GM18498 (cell line): ENCODE measurements at regions not wholly inside any gene's neighbourhood (a gene's known extent, or its start where the extent isn't known, plus 50 kb on each side); places are given as distances from the start of the nearest gene placed in this dataset.
"Not testable (repeated sequence)": the region's sequence is repeated elsewhere in the genome, so short reads cannot be mapped to it uniquely, and the experiment has no call there.

ENCODE experiments used
- ATAC-seq: cut with Tn5 transposase; IDR thresholded peaks from one replicate; pipeline ENCODE4 v1.9.1; 2021; ENCODE audit warnings: mild to moderate bottlenecking, moderate library complexity; ENCODE audit not compliant: unreplicated experiment

DNA sequence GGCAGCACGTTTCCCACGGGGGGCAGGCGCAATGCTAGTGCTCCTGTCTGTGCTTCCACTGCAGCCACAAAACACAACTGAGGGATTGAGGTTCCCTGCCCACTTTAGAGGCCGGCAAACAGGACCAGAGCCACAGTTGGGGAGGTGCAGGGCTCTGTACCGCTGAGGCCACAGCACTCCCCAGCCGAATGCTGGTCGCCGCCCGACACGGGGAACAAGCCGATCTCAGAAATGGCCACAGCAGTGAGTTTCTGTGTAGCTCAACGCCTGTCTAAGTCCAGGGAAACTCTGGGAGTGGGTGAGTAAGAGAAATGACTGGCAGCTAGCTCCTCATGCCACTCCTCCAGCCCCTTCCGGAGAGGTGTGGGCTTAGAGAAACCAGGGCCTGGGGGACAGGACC is 194.0 kb upstream of the VWC2 start:
- ATAC-seq, result no peak

DNA sequence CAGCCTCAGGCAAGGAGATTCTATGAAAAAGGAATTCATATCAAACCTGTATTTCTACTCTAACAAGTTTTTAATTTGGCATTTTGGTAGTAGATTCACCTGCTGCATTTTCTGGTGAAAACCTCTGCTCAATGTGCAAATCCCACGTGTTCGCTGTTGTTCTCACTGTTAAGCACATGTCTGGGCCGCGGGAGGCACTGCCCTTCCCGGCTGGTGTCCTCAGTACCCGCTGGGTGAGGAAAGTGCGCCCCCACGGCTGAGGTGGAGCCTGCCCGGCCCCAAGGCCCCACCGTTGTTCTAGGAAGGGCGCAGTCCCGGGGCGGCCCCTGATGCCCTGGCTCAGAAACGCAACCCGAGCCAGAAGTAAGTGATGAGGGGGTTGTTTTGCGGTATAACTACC is 193.4 kb upstream of the VWC2 start:
- no peak for ATAC-seq

DNA sequence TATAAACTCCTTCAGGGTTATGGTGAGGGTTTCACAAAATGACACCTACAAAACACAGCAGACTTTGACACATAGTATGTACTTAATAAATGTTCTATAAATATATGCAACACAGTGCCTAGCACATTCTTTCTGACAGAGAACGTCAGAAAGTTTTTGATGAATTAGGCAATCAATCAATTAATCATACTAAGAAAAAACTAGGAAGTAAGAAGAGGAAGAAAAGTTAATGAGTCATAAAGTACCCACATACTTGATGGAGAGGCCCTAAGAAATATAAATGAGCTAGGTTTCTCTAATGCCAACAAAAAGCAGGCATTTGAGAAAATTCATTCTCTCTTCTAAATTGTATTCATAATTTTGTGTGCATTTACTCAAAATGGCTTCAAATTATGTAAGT is 192.7 kb upstream of the VWC2 start:
- no peak for ATAC-seq

DNA sequence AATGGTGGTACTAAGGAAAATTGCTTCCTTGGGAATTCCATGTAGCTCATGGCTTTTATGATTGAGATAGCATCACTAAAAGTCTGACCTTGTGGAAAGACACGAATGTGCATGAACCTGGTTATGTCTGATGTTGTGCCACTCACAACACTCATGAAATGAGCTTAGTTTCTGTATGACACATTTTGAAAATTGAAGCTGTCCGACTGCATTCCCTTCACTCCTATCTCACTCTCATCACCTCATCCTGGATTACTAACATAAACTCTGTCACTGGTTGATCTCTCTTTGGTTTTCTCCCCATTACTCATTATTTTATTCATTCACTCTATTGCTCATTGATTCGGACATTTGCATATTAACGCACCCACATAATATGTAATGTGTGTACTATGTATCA is 190.0 kb upstream of the VWC2 start:
- no peak for ATAC-seq

DNA sequence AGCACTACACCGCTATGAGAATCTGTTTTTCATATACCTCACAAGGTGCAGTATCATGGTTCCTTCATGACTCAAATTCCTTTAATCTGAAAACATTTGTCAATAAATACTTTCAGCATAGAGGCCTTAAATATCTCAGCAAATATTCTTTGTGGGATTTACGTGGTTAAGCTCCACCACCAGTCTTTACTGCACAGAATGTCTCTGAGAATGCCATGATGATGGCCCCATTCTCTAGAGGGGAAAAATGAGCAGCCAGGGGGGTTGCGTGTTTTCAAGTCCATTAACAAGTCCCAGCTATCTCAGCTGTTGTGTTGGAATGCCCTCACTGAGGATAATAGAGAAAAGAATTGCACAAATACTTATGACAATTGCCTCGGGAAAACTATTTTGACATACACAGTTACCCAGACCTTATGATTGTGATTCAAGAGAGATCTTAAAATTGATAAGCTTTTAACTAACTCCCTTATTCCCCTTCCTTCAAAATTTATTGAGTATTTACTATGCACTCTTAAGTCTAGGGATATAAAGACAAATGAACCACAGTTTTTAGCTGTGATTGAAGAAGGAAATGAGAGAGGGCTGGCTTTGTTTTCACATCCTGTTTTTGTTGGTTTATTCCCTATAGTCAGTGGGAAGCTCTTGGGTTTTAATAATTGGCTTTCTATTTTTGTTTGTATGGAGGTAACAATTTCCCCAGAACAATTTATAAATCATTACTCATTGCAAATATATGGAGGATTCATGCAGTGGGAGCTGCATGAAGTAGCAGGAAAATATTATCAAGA is 176.5 kb upstream of the VWC2 start:
- no peak for ATAC-seq

DNA sequence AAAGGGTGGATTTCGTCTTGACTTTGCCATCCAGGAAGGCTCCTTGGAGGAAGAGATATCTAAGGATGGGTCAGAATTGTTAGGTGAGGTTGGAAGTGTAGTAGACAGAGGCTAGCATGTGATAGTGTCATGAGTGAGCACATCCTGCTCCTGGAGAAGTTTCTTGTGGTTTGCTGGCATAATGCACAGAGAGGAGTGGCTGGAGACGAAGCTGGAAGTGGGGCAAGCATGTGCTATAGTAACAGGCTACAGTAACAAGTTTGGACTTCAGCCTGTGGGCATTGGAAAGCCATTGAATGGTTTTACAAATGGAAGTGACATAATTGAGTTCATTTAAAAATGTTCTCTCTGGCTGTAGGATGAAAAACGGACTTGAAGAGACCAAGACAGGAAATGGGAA is 175.6 kb upstream of the VWC2 start:
- no peak for ATAC-seq

DNA sequence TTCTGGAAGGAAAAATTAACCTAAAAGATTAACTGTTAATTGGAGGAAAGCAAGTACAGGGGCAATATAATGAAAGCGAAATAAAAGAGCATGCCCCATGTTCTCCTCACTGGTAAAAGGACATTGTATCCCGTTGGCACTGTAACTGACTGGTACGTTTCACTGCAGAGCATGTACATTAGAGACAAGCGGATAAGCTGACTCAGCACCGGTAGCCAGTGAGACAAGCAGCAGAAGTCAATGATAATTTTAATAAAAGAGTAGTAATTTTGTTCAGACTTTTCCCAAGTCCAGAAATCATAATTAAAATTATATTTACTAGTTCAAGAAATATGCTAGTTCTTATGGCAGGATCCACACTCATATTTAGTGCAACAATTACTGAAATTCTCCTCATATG is 161.5 kb upstream of the VWC2 start:
- ATAC-seq, result no peak

DNA sequence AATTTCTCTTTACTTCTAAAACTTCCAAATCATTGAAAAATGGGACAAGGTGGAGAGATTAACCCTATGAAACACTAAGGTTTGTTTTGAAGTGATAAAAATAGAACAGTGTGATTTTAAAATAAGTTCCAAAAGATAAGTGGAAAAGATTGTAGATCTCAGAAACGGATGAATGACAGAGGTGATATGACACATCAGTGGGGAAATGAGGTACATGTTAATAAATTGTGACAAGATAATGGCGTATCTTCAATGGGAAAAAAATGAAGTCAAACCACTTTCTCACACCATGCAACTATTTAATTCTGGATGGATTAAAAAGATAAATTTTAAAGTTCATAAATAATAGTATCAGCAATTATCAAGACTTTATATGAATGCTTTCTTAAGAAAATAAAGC is 159.7 kb upstream of the VWC2 start:
- ATAC-seq, result no peak

DNA sequence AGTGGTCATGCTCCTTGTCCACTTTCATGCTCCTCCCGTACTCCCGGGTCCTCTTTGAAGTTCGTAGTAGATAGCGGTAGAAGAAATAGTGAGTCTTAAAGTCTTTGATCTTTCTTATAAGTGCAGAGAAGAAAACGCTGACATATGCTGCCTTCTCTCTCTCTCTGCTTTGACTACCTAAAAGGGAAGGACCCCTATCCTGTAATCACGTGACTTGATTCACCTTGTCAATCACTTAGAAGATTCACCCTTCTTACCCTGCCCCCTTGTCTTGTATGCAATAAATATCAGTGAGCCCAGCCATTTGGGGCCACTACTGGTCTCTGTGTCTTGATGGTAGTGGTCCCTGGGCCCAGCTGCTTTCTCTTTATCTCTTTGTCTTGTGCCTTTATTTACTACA is 158.5 kb upstream of the VWC2 start:
- ATAC-seq, result not testable (repeated sequence)

DNA sequence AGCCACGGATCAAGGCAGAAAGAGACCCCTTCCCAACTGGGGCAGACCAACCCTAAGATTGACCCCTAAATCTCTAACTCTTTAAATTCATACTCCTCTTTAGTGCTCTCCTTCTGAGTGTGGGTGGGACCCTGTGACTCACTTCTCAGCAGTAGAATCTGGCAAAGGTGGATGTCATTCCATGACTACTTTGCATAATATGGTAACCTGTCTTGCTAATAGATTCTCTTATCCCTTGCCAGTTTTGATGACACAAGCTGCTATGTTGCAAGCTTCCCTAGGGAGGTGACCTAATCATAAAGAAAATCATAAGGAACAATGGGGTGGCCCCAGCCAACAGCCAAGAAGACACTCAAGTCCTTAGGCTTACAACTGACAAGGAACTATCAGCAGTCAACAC is 155.4 kb upstream of the VWC2 start:
- no peak for ATAC-seq

DNA sequence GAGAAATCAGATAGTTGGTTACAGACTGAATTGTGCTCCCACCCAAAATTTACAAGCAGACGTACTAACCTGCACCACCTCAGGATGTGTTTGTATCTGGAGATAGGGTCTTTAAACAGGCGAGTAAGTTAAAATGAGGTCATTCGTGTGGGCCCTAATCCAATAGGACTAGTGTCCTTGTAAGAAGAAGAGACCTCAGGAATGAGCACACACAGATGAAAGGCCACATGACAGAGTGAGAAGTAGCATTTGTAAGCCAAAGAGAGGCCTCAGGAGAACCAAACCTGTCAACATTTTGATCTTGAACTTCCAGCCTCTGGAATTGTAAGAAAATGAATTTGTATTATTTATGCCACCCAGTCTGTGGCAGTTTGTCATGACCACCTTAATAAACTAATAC is 149.5 kb upstream of the VWC2 start:
- no peak for ATAC-seq

DNA sequence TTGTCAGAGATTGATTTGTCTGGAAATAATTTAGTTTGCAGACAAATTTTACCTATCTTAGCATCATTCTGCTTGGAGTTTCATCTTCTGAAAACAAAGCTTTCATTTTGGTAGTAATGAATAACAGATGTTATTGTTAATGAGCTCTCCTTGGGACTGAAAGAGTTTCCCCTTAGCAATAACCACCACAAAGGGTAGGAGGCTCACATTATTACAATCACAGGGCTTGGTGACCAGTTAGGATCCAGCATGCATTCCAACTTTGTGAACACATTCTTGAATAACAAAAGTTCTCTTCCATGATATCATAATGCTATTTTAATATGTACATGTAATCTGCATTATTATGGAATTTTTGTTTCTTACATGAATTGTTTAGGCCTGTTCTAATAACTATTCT is 148.8 kb upstream of the VWC2 start:
- no peak for ATAC-seq

DNA sequence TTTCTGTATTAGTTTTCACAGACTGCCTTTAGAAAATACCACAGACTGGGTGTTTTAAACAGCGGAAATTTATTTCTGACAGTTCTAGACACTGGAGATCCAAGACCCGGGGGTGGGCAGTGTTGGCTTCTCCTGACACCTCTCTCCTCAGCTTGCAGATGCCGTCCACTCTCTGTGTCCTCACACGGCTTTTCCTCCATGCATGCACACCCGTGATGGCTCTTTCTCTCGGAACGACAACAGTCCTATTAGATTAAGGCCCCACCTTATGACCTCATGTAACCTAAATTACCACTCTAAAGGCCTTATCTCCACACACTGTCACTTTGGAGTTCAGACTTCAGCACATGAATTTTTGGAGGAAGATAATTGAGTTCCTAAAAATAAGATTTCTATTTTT is 142.9 kb upstream of the VWC2 start:
- no peak for ATAC-seq

DNA sequence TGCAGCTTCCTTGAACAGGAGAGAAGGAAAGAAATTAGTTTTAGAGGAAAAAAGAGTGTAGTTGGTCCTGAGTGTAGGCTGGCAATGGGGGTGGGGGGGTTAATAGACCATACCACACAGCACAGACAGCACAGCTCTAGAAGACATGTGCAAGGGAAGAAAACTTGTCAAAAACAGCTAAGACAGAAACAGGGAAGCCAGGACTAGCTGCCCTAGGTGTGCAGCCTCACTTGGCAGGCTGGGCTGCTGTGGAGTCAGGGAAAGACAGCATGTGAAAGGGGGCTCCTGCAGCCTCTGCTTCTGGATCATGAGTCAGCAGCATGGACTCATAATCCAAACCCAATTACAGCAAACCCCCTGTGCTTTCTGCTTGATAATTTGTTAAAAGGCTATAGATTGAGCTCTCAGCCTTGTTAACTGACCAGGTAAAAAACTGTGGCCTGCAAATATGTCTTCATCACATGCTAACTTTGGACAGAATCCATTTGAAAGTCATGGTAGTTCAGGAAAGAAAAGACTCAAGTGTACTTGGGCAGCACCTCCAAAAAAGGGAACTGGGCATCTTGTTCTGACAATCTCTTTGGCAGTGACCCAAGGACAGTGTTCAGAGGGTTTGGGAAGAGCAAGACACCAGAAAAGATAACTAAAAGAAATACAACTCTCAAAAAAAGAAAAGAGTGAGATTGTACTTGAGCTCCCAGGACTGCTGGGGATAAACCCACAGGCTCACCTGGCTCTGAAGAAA is 142.2 kb upstream of the VWC2 start:
- ATAC-seq, result no peak

DNA sequence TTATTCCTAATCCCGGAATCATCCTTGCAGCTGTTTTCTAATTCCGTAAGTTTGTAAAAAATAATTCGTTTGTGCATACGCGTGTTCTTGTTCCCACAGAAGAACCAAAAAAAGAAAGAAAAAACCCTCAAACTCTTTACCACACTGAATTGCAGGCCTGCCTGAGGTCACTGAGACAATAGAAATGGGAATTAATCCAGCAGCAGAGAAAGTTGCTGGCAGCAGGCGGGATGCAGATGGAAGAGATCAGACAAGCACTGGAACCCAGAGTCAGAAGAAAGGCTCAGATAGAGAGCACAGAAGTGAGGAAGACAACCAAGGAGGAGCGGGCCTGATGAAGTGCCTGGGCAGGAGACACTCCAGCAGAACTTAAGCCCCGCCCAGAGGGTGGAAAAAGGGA is 141.5 kb upstream of the VWC2 start:
- no peak for ATAC-seq

DNA sequence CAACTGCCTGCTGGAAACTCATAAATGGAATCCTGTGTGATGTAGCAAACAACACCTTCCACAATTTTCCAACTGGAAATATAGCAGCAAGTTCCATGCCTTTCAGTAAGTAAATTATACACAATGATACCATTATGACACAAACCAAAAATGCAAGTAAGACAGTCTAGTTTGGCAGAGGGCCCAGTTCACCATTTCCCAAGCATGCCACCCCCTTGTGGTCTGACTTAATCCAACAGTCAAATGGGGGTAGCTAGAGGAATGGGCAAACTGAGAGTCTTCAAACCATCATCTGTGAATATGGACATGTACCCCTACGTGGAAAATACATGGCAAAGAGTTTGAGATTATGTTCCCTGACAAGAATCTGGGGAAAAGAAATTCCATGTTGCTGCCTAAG is 137.6 kb upstream of the VWC2 start:
- peak; percentile 54 for ATAC-seq

DNA sequence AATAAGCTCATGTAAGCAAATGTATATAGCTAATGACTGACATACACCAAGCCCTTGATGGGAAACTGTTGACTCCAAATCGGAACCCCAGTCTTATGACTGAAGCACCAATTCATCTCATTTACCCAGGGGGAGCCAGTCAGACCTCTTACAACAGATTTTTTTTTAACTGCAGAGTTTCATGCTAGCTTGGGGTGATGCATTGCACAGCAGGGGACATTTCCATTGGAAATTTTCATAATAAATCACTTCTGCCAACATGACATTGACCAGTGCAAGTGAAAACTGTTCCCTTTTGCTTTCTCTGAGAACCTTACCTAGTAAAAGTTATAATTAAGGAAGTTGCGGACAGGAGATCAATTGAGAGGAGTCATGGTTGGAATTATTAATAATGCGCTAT is 137.0 kb upstream of the VWC2 start:
- no peak for ATAC-seq

DNA sequence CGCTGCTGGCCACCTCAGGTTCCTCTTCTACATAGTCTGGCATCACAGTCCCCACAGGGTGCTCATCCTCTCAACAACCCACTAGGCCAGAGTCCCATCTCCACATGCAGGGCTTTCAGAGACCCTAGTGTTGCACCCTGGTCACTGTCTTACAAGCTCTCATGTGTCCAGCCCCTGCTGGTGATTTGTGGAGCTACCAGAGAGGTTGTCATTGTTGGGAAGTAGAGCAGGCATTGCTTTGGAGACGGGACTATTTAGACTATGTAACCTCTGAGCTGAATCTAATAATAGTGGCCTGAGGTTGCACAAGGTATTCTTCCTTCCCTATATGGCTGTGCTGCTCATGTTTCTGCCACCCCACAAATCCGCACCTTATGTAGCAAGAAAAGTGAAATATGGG is 135.3 kb upstream of the VWC2 start:
- no peak for ATAC-seq

DNA sequence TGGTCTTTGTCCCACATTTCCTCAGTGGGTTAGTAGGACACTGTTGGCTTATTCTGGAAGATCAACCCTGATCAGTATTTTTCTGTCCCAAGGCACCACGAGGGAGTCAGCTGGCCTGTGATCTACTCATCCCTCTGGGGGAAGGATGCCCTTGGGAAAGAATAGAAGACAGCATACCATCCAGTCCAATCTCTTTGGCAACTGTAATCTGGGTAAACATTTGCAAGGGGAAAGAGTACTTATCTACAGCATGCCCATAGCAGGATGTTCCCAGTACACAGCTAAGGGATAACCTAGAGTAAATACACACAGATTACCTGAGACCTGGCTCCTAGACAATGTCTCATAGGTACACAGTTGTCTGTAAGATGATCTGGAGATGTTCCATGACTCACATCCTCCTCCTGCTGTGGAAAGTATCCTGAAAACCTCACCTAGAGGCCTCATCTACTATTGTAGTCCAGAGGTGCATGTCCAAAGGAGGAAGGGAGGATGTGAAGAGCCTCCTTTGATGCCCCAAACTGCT is 134.3 kb upstream of the VWC2 start:
- ATAC-seq, result no peak

DNA sequence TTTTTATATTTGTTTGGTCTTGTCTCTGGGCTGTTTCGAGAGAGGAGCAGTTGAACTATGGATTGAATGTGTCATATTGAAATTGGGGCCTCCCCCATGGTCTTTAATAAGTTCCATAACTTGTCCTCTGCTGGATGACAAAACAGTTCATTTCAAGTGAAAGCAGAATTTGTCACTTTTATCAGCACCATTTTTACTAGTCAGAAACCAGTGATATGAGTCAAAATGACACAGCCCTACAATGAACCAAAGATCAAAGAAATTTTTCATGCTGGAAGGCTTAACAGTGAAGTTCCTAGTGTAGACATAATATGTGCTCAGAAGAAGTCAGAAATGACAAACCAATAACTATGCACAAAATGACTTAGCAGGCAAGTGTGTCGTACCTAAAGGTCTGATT is 133.6 kb upstream of the VWC2 start:
- no peak for ATAC-seq

DNA sequence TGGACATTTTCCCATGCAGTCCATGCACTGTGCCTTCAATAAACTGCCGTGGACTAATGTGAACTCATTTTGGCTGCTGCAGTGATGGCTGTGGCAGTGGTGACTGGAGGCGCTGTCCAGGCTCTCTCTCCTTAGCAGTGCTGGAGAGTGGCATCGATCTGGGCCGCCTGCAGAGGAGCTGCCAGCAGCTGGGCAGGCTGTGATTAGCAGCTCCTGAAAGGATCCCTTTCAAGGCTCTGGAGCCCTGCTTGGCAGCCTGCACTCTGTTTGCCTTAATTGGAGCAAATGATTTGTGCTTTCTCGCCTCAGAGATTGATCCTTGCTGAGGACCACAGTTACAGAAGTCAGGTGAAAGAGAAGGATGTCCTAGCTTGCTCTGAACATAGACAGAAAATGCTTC is 130.1 kb upstream of the VWC2 start:
- no peak for ATAC-seq

DNA sequence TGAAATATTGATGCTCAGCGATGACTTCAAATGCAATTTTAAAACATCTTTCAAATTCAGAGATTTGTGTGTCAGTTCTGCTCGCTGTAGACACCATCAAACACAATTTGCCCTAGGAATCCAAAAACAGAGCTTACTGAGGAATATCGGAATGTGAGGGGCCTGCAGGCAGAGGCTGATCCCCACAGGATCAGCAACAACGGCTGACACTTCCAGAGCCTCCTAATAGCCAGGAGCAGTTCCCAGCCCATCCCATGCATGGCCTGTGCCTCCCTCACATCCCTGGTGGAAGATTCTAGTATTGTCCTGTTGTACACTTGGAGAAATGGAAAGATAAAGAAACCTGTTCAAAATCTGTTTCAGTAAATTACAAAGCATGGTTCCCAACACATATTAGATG is 129.7 kb upstream of the VWC2 start:
- ATAC-seq, result no peak
